B cell (primary cell): ENCODE measurements at regions not wholly inside any gene's neighbourhood (a gene's known extent, or its start where the extent isn't known, plus 50 kb on each side); places are given as distances from the start of the nearest gene placed in this dataset.

Source experiments
- EZH2 ChIP-seq: IDR thresholded peaks from 2 replicates; pipeline ENCODE4 v1.6.1; 2012; ENCODE audit warnings: borderline replicate concordance, low read depth, mild to moderate bottlenecking, moderate library complexity, low read length; ENCODE audit not compliant: insufficient read depth, poor library complexity, severe bottlenecking
- TF ChIP-seq, protein P1 (sequence below): fragments of 200-600 bp; IDR thresholded peaks from one replicate; pipeline ENCODE4 v1.8.0; 2022; ENCODE audit warnings: antibody characterized with exemption, mild to moderate bottlenecking

DNA sequence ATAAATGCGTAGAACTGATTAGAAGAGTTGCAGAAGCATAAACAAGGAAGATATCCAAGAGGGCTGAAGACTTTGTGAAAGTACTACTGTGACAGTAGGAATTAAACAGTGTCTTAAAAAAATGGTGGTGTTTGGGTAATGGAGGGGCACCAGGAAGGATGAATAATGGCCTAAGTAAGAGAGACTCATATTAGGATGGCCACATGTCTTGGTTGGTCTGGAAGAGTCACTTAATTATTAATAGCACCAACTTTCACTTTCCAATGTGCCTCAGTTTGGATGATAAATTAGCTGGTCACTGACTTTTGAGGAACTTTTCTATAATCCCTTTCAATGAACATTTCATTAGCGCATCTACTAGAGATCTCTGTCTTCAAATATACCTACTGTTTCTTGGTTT, 372.2 kb downstream of the NYAP2 start:
- TF ChIP-seq, protein P1, sequence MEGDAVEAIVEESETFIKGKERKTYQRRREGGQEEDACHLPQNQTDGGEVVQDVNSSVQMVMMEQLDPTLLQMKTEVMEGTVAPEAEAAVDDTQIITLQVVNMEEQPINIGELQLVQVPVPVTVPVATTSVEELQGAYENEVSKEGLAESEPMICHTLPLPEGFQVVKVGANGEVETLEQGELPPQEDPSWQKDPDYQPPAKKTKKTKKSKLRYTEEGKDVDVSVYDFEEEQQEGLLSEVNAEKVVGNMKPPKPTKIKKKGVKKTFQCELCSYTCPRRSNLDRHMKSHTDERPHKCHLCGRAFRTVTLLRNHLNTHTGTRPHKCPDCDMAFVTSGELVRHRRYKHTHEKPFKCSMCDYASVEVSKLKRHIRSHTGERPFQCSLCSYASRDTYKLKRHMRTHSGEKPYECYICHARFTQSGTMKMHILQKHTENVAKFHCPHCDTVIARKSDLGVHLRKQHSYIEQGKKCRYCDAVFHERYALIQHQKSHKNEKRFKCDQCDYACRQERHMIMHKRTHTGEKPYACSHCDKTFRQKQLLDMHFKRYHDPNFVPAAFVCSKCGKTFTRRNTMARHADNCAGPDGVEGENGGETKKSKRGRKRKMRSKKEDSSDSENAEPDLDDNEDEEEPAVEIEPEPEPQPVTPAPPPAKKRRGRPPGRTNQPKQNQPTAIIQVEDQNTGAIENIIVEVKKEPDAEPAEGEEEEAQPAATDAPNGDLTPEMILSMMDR = no peak
- TF ChIP-seq EZH2 = no peak
